Gastroesophageal sphincter (tissue), 4 donors: ENCODE measurements at regions not wholly inside any gene's neighbourhood (a gene's known extent, or its start where the extent isn't known, plus 50 kb on each side); places are given as distances from the start of the nearest gene placed in this dataset.
"Not testable (repeated sequence)": the region's sequence is repeated elsewhere in the genome, so short reads cannot be mapped to it uniquely, and the experiment has no call there.

Source experiments
- ATAC-seq: fragments of 150-250 bp; one replicate; pipeline ENCODE4 v1.9.1; 2016; ENCODE audit warnings: mild to moderate bottlenecking, moderate library complexity
- H3K27ac ChIP-seq, 4 donors: fragments of 200-600 bp; sonication (generic) in 3 of 4; 1 replicate in 3 of 4; 2 replicates in 1 of 4; pipeline ENCODE4 v1.5.1; 2016 to 2019
- H3K27me3 ChIP-seq: fragments of 200-600 bp; sonication (generic); one replicate; pipeline ENCODE4 v1.5.1; 2019
- H3K36me3 ChIP-seq, 2 donors: fragments of 200-600 bp; sonication (generic); one replicate each; pipeline ENCODE4 v1.5.1; 2019; ENCODE audit warnings: control low read depth in 1 of 2
- H3K4me1 ChIP-seq, 3 donors: fragments of 200-600 bp; sonication (generic); 1 replicate in 2 of 3; 2 replicates in 1 of 3; pipeline ENCODE4 v1.5.1; 2016 to 2019; ENCODE audit warnings: control low read depth in 2 of 3
- H3K4me3 ChIP-seq, 2 donors: fragments of 200-600 bp; sonication (generic); one replicate each; pipeline ENCODE4 v1.5.1; 2019; ENCODE audit warnings: mild to moderate bottlenecking in 1 of 2, moderate library complexity in 1 of 2
- H3K9me3 ChIP-seq, 3 donors: fragments of 200-600 bp; sonication (generic); one replicate each; pipeline ENCODE4 v1.5.1; 2017 to 2019; ENCODE audit warnings: control low read depth in 2 of 3
- CTCF ChIP-seq, 4 experiments: fragments of 200-600 bp in 2 of 4; fragments of 450-650 bp in 2 of 4; sonication (generic) in 1 of 4; IDR thresholded peaks; one replicate each; pipeline ENCODE4 v1.5.1; 2017 to 2019; ENCODE audit warnings: antibody characterized with exemption in 4 of 4, mild to moderate bottlenecking in 2 of 4, moderate library complexity in 2 of 4
- EP300 ChIP-seq: sonication (generic); formaldehyde crosslinking; IDR thresholded peaks from one replicate; pipeline ENCODE4 v1.6.1; 2017; ENCODE audit warnings: antibody characterized with exemption, mild to moderate bottlenecking
- POLR2A ChIP-seq, 2 donors: fragments of 450-650 bp; IDR thresholded peaks; one replicate each; pipeline ENCODE4 v1.6.1; 2017; ENCODE audit warnings: antibody characterized with exemption in 2 of 2, mild to moderate bottlenecking in 2 of 2, moderate library complexity in 1 of 2
- POLR2AphosphoS5 ChIP-seq: sonication (generic); formaldehyde crosslinking; IDR thresholded peaks from one replicate; pipeline ENCODE4 v1.6.1; 2017; ENCODE audit warnings: antibody characterized with exemption
- WGBS, 2 donors: methylation state at CpG; one replicate each; pipeline ENCODE4 v1.1.5; 2018; ENCODE audit warnings: low coverage in 1 of 2; 5-methylcytosine and 5-hydroxymethylcytosine counted together

GRCh38 chr16:17034477-17035252 lies 436.1 kb downstream of the XYLT1 start:
- no peak for TF ChIP-seq POLR2A (IDR thresholded peaks at IDR 0.05)
- TF ChIP-seq EP300: no peak
- no peak for TF ChIP-seq CTCF (IDR thresholded peaks at IDR 0.05)
- no peak for TF ChIP-seq POLR2AphosphoS5
- Histone ChIP-seq H3K27ac (no peak overlapping the region), H3K4me1 (no peaks in the 10 kb centered on the region), H3K27me3 (peaks cover 15% of the 10 kb centered on the region), H3K9me3 (peaks cover 0 to 12% (median 0%) of the 10 kb centered on the region in 3 donors), H3K4me3 (no peak overlapping the region), H3K36me3 (no peaks in the 10 kb centered on the region)
- WGBS, 2 donors: 25 to 80% methylated on average over 1 of the region's 1 CpG
- ATAC-seq: no peak

GRCh38 chr16:17037499-17037898 lies 433.3 kb downstream of the XYLT1 start:
- Histone ChIP-seq H3K27ac (no peak overlapping the region), H3K36me3 (no peaks in the 10 kb centered on the region), H3K4me1 (no peaks in the 10 kb centered on the region), H3K4me3 (no peak overlapping the region), H3K9me3 (peaks cover 0 to 8% (median 0%) of the 10 kb centered on the region in 3 donors), H3K27me3 (peaks cover 20% of the 10 kb centered on the region)
- TF ChIP-seq EP300 (no peak), POLR2AphosphoS5 (no peak), CTCF (IDR thresholded peaks at IDR 0.05) (no peak), POLR2A (IDR thresholded peaks at IDR 0.05) (no peak)
- 62 to 68% methylated on average over 4 to 5 of the region's 5 CpGs for WGBS, 2 donors
- ATAC-seq: no peak

GRCh38 chr16:17038415-17038814 lies 432.3 kb downstream of the XYLT1 start:
- ATAC-seq: no peak
- TF ChIP-seq POLR2AphosphoS5 (no peak), CTCF (IDR thresholded peaks at IDR 0.05) (no peak), POLR2A (IDR thresholded peaks at IDR 0.05) (no peak), EP300 (no peak)
- Histone ChIP-seq H3K36me3 (no peaks in the 10 kb centered on the region), H3K27me3 (peaks cover 20% of the 10 kb centered on the region), H3K4me1 (no peaks in the 10 kb centered on the region), H3K9me3 (peaks cover 0 to 8% (median 0%) of the 10 kb centered on the region in 3 donors), H3K27ac (no peak overlapping the region), H3K4me3 (no peak overlapping the region)
- 67 to 74% methylated on average over 4 to 5 of the region's 5 CpGs for WGBS, 2 donors

GRCh38 chr16:17049109-17049508 lies 421.7 kb downstream of the XYLT1 start:
- H3K36me3 ChIP-seq, H3K27me3 ChIP-seq, H3K27ac ChIP-seq, H3K4me1 ChIP-seq, H3K4me3 ChIP-seq, ATAC-seq: not testable (repeated sequence)
- WGBS, 2 donors: 76 to 100% methylated on average over 1 to 2 of the region's 2 CpGs
- peaks cover 0 to 37% (median 0%) of the 10 kb centered on the region in 3 donors for H3K9me3 ChIP-seq

GRCh38 chr16:17050468-17050867 lies 420.3 kb downstream of the XYLT1 start:
- WGBS, 2 donors: 44 to 75% methylated on average over 1 of the region's 1 CpG
- Histone ChIP-seq H3K4me1 (no peaks in the 10 kb centered on the region), H3K9me3 (peaks cover 0 to 45% (median 0%) of the 10 kb centered on the region in 3 donors), H3K27me3 (no peaks in the 10 kb centered on the region), H3K27ac (no peak overlapping the region), H3K4me3 (no peak overlapping the region), H3K36me3 (no peaks in the 10 kb centered on the region)
- no peak for TF ChIP-seq POLR2AphosphoS5
- no peak for TF ChIP-seq CTCF (IDR thresholded peaks at IDR 0.05)
- no peak for TF ChIP-seq EP300
- TF ChIP-seq POLR2A (IDR thresholded peaks at IDR 0.05): no peak
- no peak for ATAC-seq
